ENCODE measurements at regions not wholly inside any gene's neighbourhood (a gene's known extent, or its start where the extent isn't known, plus 50 kb on each side); places are given as distances from the start of the nearest gene placed in this dataset.

DNA sequence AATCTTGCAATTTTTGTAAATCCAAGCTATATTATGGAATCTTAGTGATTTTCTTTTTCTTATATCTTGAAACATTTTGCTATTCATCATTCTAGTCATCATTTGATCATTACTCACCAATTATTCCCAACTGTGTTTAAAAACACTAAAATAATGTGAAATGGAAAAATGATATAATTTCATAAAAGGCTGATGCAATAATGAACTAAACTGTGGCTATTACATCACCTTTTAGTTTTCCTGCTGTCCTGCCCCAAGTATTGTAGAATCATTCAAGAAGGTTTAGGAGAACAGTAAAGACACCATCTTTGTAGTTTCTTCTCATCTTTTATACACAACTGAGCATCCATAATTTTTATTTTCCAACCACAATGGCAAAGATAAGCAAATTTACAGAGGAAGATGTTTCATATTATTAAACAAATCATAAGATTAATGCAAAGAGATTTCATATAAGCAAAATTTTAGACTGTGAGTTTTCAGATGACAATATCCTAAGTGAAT, 431.0 kb upstream of the SLC30A5 start:
- no peak overlapping the region for H3K9ac ChIP-seq (ENCODE audit: low read depth, low read length)
- H3K9me3 ChIP-seq (ENCODE audit: insufficient read depth, low read length, severe bottlenecking), result no peaks in the 10 kb centered on the region
- no peaks in the 10 kb centered on the region for H3K79me2 ChIP-seq (ENCODE audit: insufficient read depth, low read length)
- H3K4me1 ChIP-seq (ENCODE audit: insufficient read depth, low read length), result no peaks in the 10 kb centered on the region
- no peaks in the 10 kb centered on the region for H4K20me1 ChIP-seq (ENCODE audit: insufficient read depth, low read length)
- no peak overlapping the region for H3K4me3 ChIP-seq (ENCODE audit: low read depth in 1 of 2, low read length in 2 of 2)
- no peak overlapping the region for H2AFZ ChIP-seq (ENCODE audit: low read depth, low read length)
- H3K4me2 ChIP-seq (ENCODE audit: insufficient read depth, low read length), result no peak overlapping the region
- H3K27me3 ChIP-seq (ENCODE audit: insufficient read depth, low read length, poor library complexity), result no peaks in the 10 kb centered on the region
- no peaks in the 10 kb centered on the region for H3K36me3 ChIP-seq (ENCODE audit: insufficient read depth, low read length)
- H3K27ac ChIP-seq (ENCODE audit: low read length), result no peak overlapping the region
- no peak for TF ChIP-seq EZH2 (IDR thresholded peaks at IDR 0.05; ENCODE audit: borderline replicate concordance, low read depth, low read length, severe bottlenecking)
- TF ChIP-seq, protein P1, sequence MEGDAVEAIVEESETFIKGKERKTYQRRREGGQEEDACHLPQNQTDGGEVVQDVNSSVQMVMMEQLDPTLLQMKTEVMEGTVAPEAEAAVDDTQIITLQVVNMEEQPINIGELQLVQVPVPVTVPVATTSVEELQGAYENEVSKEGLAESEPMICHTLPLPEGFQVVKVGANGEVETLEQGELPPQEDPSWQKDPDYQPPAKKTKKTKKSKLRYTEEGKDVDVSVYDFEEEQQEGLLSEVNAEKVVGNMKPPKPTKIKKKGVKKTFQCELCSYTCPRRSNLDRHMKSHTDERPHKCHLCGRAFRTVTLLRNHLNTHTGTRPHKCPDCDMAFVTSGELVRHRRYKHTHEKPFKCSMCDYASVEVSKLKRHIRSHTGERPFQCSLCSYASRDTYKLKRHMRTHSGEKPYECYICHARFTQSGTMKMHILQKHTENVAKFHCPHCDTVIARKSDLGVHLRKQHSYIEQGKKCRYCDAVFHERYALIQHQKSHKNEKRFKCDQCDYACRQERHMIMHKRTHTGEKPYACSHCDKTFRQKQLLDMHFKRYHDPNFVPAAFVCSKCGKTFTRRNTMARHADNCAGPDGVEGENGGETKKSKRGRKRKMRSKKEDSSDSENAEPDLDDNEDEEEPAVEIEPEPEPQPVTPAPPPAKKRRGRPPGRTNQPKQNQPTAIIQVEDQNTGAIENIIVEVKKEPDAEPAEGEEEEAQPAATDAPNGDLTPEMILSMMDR (IDR thresholded peaks at IDR 0.05; ENCODE audit: borderline replicate concordance, extremely low read depth, low read length, poor library complexity, severe bottlenecking), result no peak
- DNase-seq, result no peak
- no peak for ATAC-seq (ENCODE audit: insufficient read depth, low read depth)

DNA sequence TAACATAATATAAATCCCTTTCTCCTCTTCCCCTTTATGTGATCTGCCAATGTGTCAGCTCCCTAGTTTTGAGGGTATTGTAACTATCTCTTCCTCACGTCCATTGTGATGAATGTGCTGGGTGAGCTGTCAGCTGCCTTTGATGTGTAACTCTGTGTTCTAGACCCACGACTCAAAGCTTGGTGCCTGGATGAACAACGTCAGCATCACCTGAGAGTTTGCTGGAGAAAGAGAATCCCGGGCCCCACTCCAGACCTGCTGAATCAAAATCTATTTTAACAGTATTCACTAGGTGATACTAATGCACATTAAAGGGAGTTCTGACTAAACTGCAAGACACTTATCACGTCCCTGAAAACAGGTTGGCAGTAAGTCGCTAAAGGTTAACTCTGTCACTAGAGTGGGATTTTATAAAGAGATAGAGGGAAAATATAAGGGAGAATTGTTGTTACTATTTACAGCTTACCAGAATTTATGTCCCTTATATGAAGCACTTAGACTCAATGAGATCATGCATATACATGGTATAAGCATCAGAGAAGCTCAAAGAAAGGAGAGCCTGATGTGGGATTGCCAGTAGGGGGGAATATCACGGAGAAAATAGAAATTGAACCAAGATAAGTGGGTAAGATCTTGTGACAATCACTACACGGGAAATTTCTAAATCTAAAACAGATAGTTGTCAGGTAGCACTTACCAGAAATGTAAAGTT, 423.8 kb upstream of the SLC30A5 start:
- Histone ChIP-seq H3K9me3 (ENCODE audit: insufficient read depth, low read length, severe bottlenecking) (no peaks in the 10 kb centered on the region), H3K9ac (ENCODE audit: low read depth, low read length) (no peak overlapping the region), H4K20me1 (ENCODE audit: insufficient read depth, low read length) (no peaks in the 10 kb centered on the region), H3K4me2 (ENCODE audit: insufficient read depth, low read length) (no peak overlapping the region), H3K36me3 (ENCODE audit: insufficient read depth, low read length) (no peaks in the 10 kb centered on the region), H2AFZ (ENCODE audit: low read depth, low read length) (no peak overlapping the region), H3K27me3 (ENCODE audit: insufficient read depth, low read length, poor library complexity) (no peaks in the 10 kb centered on the region), H3K79me2 (ENCODE audit: insufficient read depth, low read length) (no peaks in the 10 kb centered on the region), H3K4me1 (ENCODE audit: insufficient read depth, low read length) (no peaks in the 10 kb centered on the region), H3K4me3 (ENCODE audit: low read depth in 1 of 2, low read length in 2 of 2) (no peak overlapping the region), H3K27ac (ENCODE audit: low read length) (no peak overlapping the region)
- DNase-seq (no peak), ATAC-seq (ENCODE audit: insufficient read depth, low read depth) (no peak)
- no peak for TF ChIP-seq EZH2 (IDR thresholded peaks at IDR 0.05; ENCODE audit: borderline replicate concordance, low read depth, low read length, severe bottlenecking)
- TF ChIP-seq, protein P1 (IDR thresholded peaks at IDR 0.05; ENCODE audit: borderline replicate concordance, extremely low read depth, low read length, poor library complexity, severe bottlenecking), result no peak

DNA sequence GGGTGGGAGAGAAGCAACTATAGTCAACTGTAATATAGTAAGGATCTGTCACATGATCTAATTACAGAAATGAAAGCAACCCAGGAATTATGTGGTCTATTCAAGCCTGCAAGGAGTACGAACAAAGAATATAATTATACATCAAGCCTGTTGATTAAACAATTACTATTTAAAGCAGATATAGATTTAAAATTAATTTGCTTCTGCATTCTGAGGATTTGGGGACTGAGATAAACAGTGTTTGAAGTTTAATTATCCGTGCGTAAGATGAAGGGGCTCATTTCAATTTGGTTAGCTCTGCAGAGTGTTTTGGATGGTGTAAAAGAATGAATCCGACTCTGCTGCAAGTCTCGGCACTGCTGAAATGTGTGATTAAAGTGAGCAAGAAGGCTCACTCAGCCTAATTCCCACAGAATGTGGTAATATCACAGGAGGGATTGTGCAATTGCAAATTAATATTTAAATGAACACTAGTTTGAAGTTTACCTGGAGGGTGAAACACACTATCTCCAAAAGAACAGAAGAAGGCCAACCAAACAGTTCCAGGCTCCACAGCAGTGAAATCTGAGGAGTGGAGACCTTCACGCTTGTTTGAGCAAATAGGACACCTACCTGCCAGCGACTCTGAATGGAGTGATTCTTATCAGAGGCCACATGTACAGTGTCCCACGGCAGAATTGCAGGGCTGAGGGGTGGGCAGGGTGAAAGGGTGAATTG, 420.6 kb upstream of the SLC30A5 start:
- no peaks in the 10 kb centered on the region for H3K4me1 ChIP-seq (ENCODE audit: insufficient read depth, low read length)
- no peak overlapping the region for H3K4me2 ChIP-seq (ENCODE audit: insufficient read depth, low read length)
- H3K9me3 ChIP-seq (ENCODE audit: insufficient read depth, low read length, severe bottlenecking), result no peaks in the 10 kb centered on the region
- no peaks in the 10 kb centered on the region for H3K36me3 ChIP-seq (ENCODE audit: insufficient read depth, low read length)
- H3K4me3 ChIP-seq (ENCODE audit: low read depth in 1 of 2, low read length in 2 of 2), result no peak overlapping the region
- H3K79me2 ChIP-seq (ENCODE audit: insufficient read depth, low read length), result no peaks in the 10 kb centered on the region
- H2AFZ ChIP-seq (ENCODE audit: low read depth, low read length), result no peak overlapping the region
- TF ChIP-seq, protein P1 (IDR thresholded peaks at IDR 0.05; ENCODE audit: borderline replicate concordance, extremely low read depth, low read length, poor library complexity, severe bottlenecking), result no peak
- no peak for TF ChIP-seq EZH2 (IDR thresholded peaks at IDR 0.05; ENCODE audit: borderline replicate concordance, low read depth, low read length, severe bottlenecking)
- DNase-seq, result no peak
- no peak overlapping the region for H3K9ac ChIP-seq (ENCODE audit: low read depth, low read length)
- no peak overlapping the region for H3K27ac ChIP-seq (ENCODE audit: low read length)
- no peak for ATAC-seq (ENCODE audit: insufficient read depth, low read depth)
- H4K20me1 ChIP-seq (ENCODE audit: insufficient read depth, low read length), result no peaks in the 10 kb centered on the region
- no peaks in the 10 kb centered on the region for H3K27me3 ChIP-seq (ENCODE audit: insufficient read depth, low read length, poor library complexity)

Data from DND-41 (cell line).